Stimulated activated CD4-positive, alpha-beta T cell treated with anti-CD3 and anti-CD28 coated beads, Interleukin-4, amount 100 ng/mL, for 24 hours (primary cell): ENCODE measurements at regions not wholly inside any gene's neighbourhood (a gene's known extent, or its start where the extent isn't known, plus 50 kb on each side); places are given as distances from the start of the nearest gene placed in this dataset.
"Not testable (repeated sequence)": the region's sequence is repeated elsewhere in the genome, so short reads cannot be mapped to it uniquely, and the experiment has no call there.

Experiments
- DNase-seq: peaks from one replicate; pipeline ENCODE4 v3.0.0-alpha.2; 2020

- DNase-seq = no peak
Observed at GRCh38 chr4:153079857-153080391, 124.3 kb upstream of the TRIM2 start.

DNA sequence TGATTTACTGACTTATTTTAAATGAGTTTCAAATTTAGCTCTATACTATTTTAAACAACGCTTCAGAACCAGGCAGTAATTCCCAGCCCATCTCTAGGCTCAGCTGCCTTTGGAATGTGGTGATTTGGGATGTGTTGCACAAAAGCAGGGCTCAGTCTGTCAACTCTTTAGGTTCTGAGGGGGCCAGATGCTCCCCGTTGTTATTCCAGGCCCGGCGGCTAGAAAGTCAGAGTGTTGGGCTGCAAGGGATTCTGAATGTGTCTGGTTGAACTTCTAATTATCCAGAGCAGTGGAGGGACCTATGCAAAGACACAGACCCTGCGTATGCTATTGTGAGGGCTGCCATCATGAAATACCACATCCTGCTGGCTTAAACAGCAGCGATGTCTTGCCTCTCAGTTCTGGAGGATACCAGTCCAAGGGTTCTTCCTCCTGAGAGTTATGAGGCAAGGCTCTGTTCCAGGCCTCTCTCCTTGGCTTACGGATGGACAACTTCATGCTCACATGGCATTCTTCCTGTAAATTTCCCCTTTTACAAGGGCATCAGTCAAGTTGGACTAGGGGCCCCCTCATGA lies 123.2 kb upstream of the TRIM2 start:
- no peak for DNase-seq

- DNase-seq = no peak
Observed at GRCh38 chr4:153081693-153082092, 122.5 kb upstream of the TRIM2 start.

- no peak for DNase-seq
Observed at GRCh38 chr4:153082322-153083301, 121.6 kb upstream of the TRIM2 start.

DNA sequence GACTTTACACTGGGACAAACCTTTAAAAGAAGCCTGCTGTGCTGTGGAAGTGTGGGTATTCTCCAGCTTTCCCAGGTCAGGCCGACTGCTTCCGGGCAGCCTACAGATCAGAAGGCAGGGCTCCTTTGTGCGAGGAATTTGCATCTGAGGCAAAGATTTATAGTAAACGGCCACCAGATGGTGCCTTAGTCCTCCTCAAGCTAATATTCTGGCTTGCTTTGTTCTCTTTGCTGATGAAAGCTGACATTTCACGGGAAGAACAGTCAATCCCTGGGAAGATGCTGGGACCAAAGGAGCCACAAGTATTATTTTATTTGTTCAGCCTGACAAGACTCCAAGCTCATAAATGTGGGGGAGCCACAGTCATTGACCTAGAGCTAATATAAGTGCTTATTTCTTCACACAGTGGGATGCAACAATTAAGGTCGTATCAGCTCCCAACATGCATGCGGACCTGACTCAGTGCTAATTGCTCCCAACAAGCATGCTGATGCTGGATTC lies 120.7 kb upstream of the TRIM2 start:
- DNase-seq = peak; percentile 60

- no peak for DNase-seq
Observed at GRCh38 chr4:153084224-153084979, 119.8 kb upstream of the TRIM2 start.

- DNase-seq = peak; percentile 88
Observed at GRCh38 chr4:153084980-153085630, 119.1 kb upstream of the TRIM2 start.

- DNase-seq = no peak
Observed at GRCh38 chr4:153087671-153088194, 116.5 kb upstream of the TRIM2 start.

DNA sequence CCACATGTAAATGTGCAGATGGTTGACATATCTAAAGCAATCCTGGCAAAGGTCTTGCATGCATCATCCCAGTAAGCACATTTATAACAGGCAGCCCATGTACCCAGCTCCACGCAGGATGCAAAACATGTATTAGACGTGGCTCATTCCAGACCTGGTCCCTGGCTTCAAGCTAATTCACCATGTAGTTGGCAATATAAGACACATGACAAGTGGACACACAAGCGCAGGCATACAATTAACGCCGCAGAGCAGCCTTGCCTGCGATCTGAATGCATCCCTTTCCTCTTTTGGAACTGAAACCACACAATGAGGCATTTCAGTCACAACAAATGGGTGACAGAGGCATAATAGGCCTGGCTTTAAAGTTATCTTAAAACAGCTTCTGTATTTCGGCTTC lies 114.5 kb upstream of the TRIM2 start:
- no peak for DNase-seq

- no peak for DNase-seq
Observed at GRCh38 chr4:153090181-153090580, 114.1 kb upstream of the TRIM2 start.

- DNase-seq = no peak
Observed at GRCh38 chr4:153090670-153091385, 113.4 kb upstream of the TRIM2 start.

DNA sequence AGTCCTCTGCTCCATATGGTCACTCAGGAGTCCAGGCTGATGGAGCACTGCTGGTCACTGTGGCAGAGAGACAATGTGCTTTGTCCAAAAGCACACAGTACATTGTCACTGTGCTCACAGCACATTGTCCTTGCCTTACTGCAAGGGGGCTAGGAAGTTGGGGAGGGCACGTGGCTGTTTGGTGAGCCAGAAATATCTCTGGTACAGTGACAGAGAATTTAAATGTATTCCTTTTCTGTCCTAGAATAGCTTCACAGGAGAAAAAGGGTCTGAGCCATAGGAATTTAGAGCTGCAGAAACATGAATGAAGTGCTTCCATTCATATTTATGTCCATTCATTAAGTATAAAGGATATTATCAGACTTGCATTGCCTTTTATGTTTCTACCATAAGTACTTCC lies 110.8 kb upstream of the TRIM2 start:
- no peak for DNase-seq

DNA sequence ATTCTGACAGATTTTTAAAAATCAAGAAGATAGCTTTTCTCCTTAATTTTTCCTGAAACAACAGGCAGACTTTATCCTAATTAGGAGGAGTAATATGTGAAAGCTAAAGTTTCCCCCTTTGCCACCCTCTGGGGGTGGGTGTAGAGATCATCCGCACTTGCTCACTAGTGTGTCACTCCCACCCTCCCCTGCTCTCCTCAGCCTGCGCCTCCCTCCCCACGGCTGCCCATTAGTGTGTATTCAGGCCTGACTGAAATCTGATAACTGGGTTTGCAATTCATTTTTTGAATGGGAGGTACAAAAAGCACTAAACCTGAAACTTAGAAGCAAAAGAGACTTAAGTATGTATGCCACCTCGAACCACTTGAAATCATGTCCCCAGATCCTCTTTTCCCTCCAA lies 110.4 kb upstream of the TRIM2 start:
- DNase-seq = no peak

- no peak for DNase-seq
Observed at GRCh38 chr4:153094435-153094834, 109.8 kb upstream of the TRIM2 start.

- no peak for DNase-seq
Observed at GRCh38 chr4:153095448-153096204, 108.6 kb upstream of the TRIM2 start.

- no peak for DNase-seq
Observed at GRCh38 chr4:153096344-153096743, 107.9 kb upstream of the TRIM2 start.

DNA sequence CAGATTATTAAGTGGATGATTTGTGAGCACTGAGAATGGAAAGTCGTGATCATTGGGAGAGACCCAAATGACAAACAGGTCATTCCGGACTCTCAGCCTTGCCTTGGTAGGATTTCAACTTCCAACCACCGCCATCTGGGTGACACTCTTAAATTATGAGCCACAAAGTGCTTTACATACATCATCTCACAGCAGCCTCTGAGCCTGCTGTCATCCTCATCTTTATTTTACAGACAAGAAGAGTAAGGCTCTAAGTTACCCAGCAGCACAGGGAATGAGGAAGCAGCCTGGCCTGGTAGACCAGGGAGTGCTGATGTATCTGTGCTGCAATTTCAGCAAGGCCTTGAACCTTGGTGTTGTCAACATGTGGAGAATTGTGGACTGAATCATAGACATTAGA lies 105.8 kb upstream of the TRIM2 start:
- no peak for DNase-seq

- DNase-seq = no peak
Observed at GRCh38 chr4:153099391-153100140, 104.7 kb upstream of the TRIM2 start.

GRCh38 chr4:153106736-153107135 lies 97.5 kb upstream of the TRIM2 start:
- not testable (repeated sequence) for DNase-seq

GRCh38 chr4:153107246-153107645 lies 97.0 kb upstream of the TRIM2 start:
- DNase-seq = no peak
